Activated CD4-positive, alpha-beta T cell treated with anti-CD3 and anti-CD28 coated beads for 48 hours (primary cell): ENCODE measurements at regions not wholly inside any gene's neighbourhood (a gene's known extent, or its start where the extent isn't known, plus 50 kb on each side); places are given as distances from the start of the nearest gene placed in this dataset.

Source experiments
- DNase-seq: peaks from one replicate; pipeline ENCODE4 v3.0.0-alpha.2; 2020

GRCh38 chr6:112745765-112746164, 398.6 kb downstream of the RFPL4B start:
- DNase-seq: no peak

GRCh38 chr6:112749673-112750072, 402.5 kb downstream of the RFPL4B start:
- no peak for DNase-seq

GRCh38 chr6:112752305-112752704, 405.2 kb downstream of the RFPL4B start:
- no peak for DNase-seq

GRCh38 chr6:112752791-112753190, 405.7 kb downstream of the RFPL4B start:
- no peak for DNase-seq

- DNase-seq: no peak
These were observed 413.7 kb downstream of the RFPL4B start for GRCh38 chr6:112760831-112761230.

GRCh38 chr6:112761740-112762139, 414.6 kb downstream of the RFPL4B start:
- DNase-seq: no peak

- DNase-seq: no peak
These were observed 417.2 kb downstream of the RFPL4B start for GRCh38 chr6:112764377-112764776.

- DNase-seq: no peak
These were observed 423.2 kb downstream of the RFPL4B start for GRCh38 chr6:112770308-112770707.

- no peak for DNase-seq
These were observed 426.1 kb downstream of the RFPL4B start for GRCh38 chr6:112773187-112773586.

- no peak for DNase-seq
These were observed 427.2 kb downstream of the RFPL4B start for GRCh38 chr6:112774319-112774718.

- peak; percentile 53 for DNase-seq
These were observed 433.5 kb downstream of the RFPL4B start for GRCh38 chr6:112780498-112781096.

- no peak for DNase-seq
These were observed 434.1 kb downstream of the RFPL4B start for GRCh38 chr6:112781241-112781640.

- DNase-seq: no peak
These were observed 438.3 kb downstream of the RFPL4B start for GRCh38 chr6:112785408-112785807.

GRCh38 chr6:112786801-112787200, 439.7 kb downstream of the RFPL4B start:
- DNase-seq: no peak

GRCh38 chr6:112787371-112787770, 440.2 kb downstream of the RFPL4B start:
- DNase-seq: no peak

GRCh38 chr6:112795316-112795715, 448.2 kb downstream of the RFPL4B start:
- no peak for DNase-seq

- DNase-seq: no peak
These were observed 449.6 kb downstream of the RFPL4B start for GRCh38 chr6:112796712-112797111.

- no peak for DNase-seq
These were observed 452.8 kb downstream of the RFPL4B start for GRCh38 chr6:112799889-112800288.

- DNase-seq: no peak
These were observed 453.3 kb downstream of the RFPL4B start for GRCh38 chr6:112800439-112800838.

GRCh38 chr6:112800916-112801315, 453.8 kb downstream of the RFPL4B start:
- no peak for DNase-seq

GRCh38 chr6:112801468-112802080, 454.4 kb downstream of the RFPL4B start:
- no peak for DNase-seq

GRCh38 chr6:112802144-112802543, 455.0 kb downstream of the RFPL4B start:
- DNase-seq: no peak

- no peak for DNase-seq
These were observed 457.7 kb downstream of the RFPL4B start for GRCh38 chr6:112804638-112805330.

GRCh38 chr6:112806163-112806865, 459.2 kb downstream of the RFPL4B start:
- no peak for DNase-seq
